ENCODE measurements at regions not wholly inside any gene's neighbourhood (a gene's known extent, or its start where the extent isn't known, plus 50 kb on each side); places are given as distances from the start of the nearest gene placed in this dataset.

DNA sequence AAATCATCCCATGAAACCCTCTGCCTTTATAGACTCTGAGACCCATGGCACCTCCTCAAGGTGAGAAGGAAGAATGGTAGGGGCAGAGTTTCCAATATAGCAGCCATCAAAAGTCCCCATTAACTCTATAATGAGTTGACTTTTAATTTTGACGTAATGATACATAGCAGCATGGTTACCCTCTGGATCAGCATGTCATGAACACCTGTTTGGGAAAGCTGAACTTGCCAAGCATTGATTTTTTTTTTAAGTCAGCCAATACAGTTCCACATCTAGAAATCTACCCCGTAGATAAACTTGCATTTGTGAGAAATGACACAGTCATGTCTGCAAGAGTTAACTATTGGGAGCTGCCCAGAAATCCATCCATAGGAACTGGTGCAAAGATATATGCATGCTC lies 191.8 kb downstream of the TMEM114 start:
- no peak for TF ChIP-seq SIN3A (IDR thresholded peaks at IDR 0.05; ENCODE audit: borderline replicate concordance, insufficient read depth, low read length)
- no peak for TF ChIP-seq TAF1 (IDR thresholded peaks at IDR 0.05; ENCODE audit: borderline replicate concordance, insufficient read depth, low read length)
- no peak for TF ChIP-seq POLR2AphosphoS5 (IDR thresholded peaks at IDR 0.05; ENCODE audit: low read depth, low read length)
- TF ChIP-seq FOXP2 (optimal IDR thresholded peaks at IDR 0.05; ENCODE audit: borderline replicate concordance, extremely low read depth, extremely low read length, insufficient read depth): no peak
- TF ChIP-seq, protein P1, sequence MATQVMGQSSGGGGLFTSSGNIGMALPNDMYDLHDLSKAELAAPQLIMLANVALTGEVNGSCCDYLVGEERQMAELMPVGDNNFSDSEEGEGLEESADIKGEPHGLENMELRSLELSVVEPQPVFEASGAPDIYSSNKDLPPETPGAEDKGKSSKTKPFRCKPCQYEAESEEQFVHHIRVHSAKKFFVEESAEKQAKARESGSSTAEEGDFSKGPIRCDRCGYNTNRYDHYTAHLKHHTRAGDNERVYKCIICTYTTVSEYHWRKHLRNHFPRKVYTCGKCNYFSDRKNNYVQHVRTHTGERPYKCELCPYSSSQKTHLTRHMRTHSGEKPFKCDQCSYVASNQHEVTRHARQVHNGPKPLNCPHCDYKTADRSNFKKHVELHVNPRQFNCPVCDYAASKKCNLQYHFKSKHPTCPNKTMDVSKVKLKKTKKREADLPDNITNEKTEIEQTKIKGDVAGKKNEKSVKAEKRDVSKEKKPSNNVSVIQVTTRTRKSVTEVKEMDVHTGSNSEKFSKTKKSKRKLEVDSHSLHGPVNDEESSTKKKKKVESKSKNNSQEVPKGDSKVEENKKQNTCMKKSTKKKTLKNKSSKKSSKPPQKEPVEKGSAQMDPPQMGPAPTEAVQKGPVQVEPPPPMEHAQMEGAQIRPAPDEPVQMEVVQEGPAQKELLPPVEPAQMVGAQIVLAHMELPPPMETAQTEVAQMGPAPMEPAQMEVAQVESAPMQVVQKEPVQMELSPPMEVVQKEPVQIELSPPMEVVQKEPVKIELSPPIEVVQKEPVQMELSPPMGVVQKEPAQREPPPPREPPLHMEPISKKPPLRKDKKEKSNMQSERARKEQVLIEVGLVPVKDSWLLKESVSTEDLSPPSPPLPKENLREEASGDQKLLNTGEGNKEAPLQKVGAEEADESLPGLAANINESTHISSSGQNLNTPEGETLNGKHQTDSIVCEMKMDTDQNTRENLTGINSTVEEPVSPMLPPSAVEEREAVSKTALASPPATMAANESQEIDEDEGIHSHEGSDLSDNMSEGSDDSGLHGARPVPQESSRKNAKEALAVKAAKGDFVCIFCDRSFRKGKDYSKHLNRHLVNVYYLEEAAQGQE (IDR thresholded peaks at IDR 0.05; ENCODE audit: insufficient read depth in 1 of 2, low read depth in 2 of 2, low read length in 2 of 2): no peak

DNA sequence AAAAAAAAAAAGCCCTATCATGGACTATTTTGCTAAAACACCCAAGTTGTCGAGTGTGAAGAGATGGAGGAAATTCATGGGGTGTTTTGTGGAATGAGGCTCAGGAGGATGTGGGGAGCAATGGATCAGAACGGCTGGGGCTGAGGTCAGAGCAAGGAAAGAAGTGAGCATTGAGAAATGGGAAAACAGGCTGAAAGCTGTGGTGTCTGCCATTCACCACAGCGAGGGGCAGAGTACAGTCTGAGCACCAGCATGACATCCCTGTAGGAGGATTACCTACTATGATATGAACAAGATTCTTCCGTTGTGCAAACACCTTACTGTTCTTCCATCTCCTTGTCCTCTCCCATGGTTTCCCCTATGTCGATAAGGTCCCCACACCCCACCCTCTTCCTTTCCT lies 193.1 kb downstream of the TMEM114 start:
- TF ChIP-seq SIN3A (IDR thresholded peaks at IDR 0.05; ENCODE audit: borderline replicate concordance, insufficient read depth, low read length) (no peak), POLR2AphosphoS5 (IDR thresholded peaks at IDR 0.05; ENCODE audit: low read depth, low read length) (no peak), TAF1 (IDR thresholded peaks at IDR 0.05; ENCODE audit: borderline replicate concordance, insufficient read depth, low read length) (no peak), FOXP2 (optimal IDR thresholded peaks at IDR 0.05; ENCODE audit: borderline replicate concordance, extremely low read depth, extremely low read length, insufficient read depth) (no peak)
- TF ChIP-seq, protein P1 (IDR thresholded peaks at IDR 0.05; ENCODE audit: insufficient read depth in 1 of 2, low read depth in 2 of 2, low read length in 2 of 2): no peak

DNA sequence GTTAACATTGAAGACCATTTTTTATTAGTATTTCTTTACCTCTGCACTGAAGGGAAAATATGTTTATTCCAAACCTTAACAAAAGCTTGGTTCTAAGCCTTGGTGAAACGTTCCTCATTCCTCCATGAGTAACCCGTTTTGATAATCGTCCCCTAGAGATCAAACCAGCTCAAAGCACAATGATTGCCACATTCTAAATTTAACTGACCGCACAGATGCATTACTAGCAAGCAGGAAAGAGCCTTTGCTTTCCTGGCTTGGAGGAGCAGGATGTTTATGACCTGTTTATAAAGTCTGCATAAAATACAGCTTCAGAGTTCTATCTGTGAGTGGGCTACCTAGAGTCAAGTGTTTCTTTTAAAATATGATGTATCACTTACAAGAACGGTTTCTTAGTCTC lies 193.8 kb downstream of the TMEM114 start:
- TF ChIP-seq FOXP2 (optimal IDR thresholded peaks at IDR 0.05; ENCODE audit: borderline replicate concordance, extremely low read depth, extremely low read length, insufficient read depth) (no peak), TAF1 (IDR thresholded peaks at IDR 0.05; ENCODE audit: borderline replicate concordance, insufficient read depth, low read length) (no peak), POLR2AphosphoS5 (IDR thresholded peaks at IDR 0.05; ENCODE audit: low read depth, low read length) (no peak), SIN3A (IDR thresholded peaks at IDR 0.05; ENCODE audit: borderline replicate concordance, insufficient read depth, low read length) (no peak)
- TF ChIP-seq, protein P1 (IDR thresholded peaks at IDR 0.05; ENCODE audit: insufficient read depth in 1 of 2, low read depth in 2 of 2, low read length in 2 of 2): no peak

DNA sequence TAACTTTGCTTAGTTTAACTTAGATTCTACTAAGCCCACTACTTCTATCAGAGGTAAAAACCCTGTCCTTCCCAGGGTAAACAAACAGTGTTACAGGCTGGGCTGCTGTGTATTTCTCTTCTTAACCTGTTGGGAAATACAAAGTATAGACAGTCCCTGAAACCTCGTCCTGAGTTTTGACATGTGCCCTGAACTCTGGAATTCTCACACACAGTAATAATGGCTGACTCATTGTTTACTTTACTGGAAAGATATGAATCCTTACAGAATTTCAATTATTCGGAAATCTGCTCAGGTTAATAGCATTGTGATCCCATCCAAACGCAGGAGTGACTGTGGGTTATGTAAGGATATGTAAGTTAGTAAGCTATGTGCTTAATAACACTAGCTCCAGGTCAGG lies 199.1 kb downstream of the TMEM114 start:
- TF ChIP-seq SIN3A (IDR thresholded peaks at IDR 0.05; ENCODE audit: borderline replicate concordance, insufficient read depth, low read length) (no peak), TAF1 (IDR thresholded peaks at IDR 0.05; ENCODE audit: borderline replicate concordance, insufficient read depth, low read length) (no peak), POLR2AphosphoS5 (IDR thresholded peaks at IDR 0.05; ENCODE audit: low read depth, low read length) (no peak), FOXP2 (optimal IDR thresholded peaks at IDR 0.05; ENCODE audit: borderline replicate concordance, extremely low read depth, extremely low read length, insufficient read depth) (no peak)
- TF ChIP-seq, protein P1 (IDR thresholded peaks at IDR 0.05; ENCODE audit: insufficient read depth in 1 of 2, low read depth in 2 of 2, low read length in 2 of 2): no peak

DNA sequence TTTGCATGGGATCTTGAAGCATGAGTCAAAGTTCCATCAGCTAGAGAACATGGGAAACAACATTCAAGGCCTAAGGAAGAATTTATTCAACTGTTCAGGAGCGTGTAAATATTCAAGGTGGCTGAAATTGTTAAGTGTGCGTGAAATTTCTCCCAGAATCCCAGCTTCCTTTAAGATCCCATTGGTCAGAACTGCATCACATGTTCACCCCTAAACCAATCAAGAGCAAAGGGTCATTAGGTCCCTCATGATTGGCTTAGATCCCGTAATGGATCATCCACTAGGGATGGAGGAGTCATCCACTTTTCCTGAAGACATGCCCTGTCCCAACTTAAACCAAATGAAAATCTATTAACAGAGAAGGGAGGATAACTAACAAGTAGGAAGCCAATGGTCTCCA lies 201.6 kb downstream of the TMEM114 start:
- TF ChIP-seq FOXP2 (optimal IDR thresholded peaks at IDR 0.05; ENCODE audit: borderline replicate concordance, extremely low read depth, extremely low read length, insufficient read depth) (no peak), SIN3A (IDR thresholded peaks at IDR 0.05; ENCODE audit: borderline replicate concordance, insufficient read depth, low read length) (no peak), TAF1 (IDR thresholded peaks at IDR 0.05; ENCODE audit: borderline replicate concordance, insufficient read depth, low read length) (no peak), POLR2AphosphoS5 (IDR thresholded peaks at IDR 0.05; ENCODE audit: low read depth, low read length) (no peak)
- TF ChIP-seq, protein P1 (IDR thresholded peaks at IDR 0.05; ENCODE audit: insufficient read depth in 1 of 2, low read depth in 2 of 2, low read length in 2 of 2): no peak

Measured in PFSK-1 (cell line).